GM18499 (cell line): ENCODE measurements at regions not wholly inside any gene's neighbourhood (a gene's known extent, or its start where the extent isn't known, plus 50 kb on each side); places are given as distances from the start of the nearest gene placed in this dataset.

ENCODE experiments used
- ATAC-seq: cut with Tn5 transposase; IDR thresholded peaks from one replicate; pipeline ENCODE4 v1.9.1; 2021; ENCODE audit warnings: moderate number of reproducible peaks; ENCODE audit not compliant: insufficient read depth, unreplicated experiment

- ATAC-seq = no peak
Observed at GRCh38 chr1:221631556-221631955, 110.3 kb downstream of the DUSP10 start.

GRCh38 chr1:221632072-221632471 is 109.8 kb downstream of the DUSP10 start:
- no peak for ATAC-seq

GRCh38 chr1:221633841-221634409 is 108.0 kb downstream of the DUSP10 start:
- ATAC-seq = no peak

GRCh38 chr1:221634606-221635005 is 107.3 kb downstream of the DUSP10 start:
- ATAC-seq = no peak

- ATAC-seq = no peak
Observed at GRCh38 chr1:221635305-221635704, 106.6 kb downstream of the DUSP10 start.

- ATAC-seq = no peak
Observed at GRCh38 chr1:221636096-221636495, 105.8 kb downstream of the DUSP10 start.

- no peak for ATAC-seq
Observed at GRCh38 chr1:221636967-221637366, 104.9 kb downstream of the DUSP10 start.

- no peak for ATAC-seq
Observed at GRCh38 chr1:221637641-221638041, 104.2 kb downstream of the DUSP10 start.

- ATAC-seq = no peak
Observed at GRCh38 chr1:221638595-221638994, 103.3 kb downstream of the DUSP10 start.

- no peak for ATAC-seq
Observed at GRCh38 chr1:221641811-221642210, 100.1 kb downstream of the DUSP10 start.

GRCh38 chr1:221643404-221644144 is 98.3 kb downstream of the DUSP10 start:
- no peak for ATAC-seq

GRCh38 chr1:221644145-221644448 is 97.8 kb downstream of the DUSP10 start:
- ATAC-seq = no peak

- no peak for ATAC-seq
Observed at GRCh38 chr1:221644663-221645258, 97.1 kb downstream of the DUSP10 start.

- no peak for ATAC-seq
Observed at GRCh38 chr1:221648201-221648600, 93.7 kb downstream of the DUSP10 start.
